Muscle of leg (tissue), 3 donors: ENCODE measurements at regions not wholly inside any gene's neighbourhood (a gene's known extent, or its start where the extent isn't known, plus 50 kb on each side); places are given as distances from the start of the nearest gene placed in this dataset.
"Not testable (repeated sequence)": the region's sequence is repeated elsewhere in the genome, so short reads cannot be mapped to it uniquely, and the experiment has no call there.

Experiments used
- DNase-seq: peaks from one replicate; pipeline ENCODE4 v3.0.0; 2013
- H3K27ac ChIP-seq: one replicate; pipeline ENCODE4 v1.5.1; 2013; ENCODE audit warnings: mild to moderate bottlenecking, low read length, control low read depth
- H3K27me3 ChIP-seq: one replicate; pipeline ENCODE4 v1.6.1; 2013; ENCODE audit warnings: low read length; ENCODE audit not compliant: control insufficient read depth, insufficient read depth
- H3K36me3 ChIP-seq: one replicate; pipeline ENCODE4 v1.6.1; 2013; ENCODE audit warnings: low read length; ENCODE audit not compliant: control insufficient read depth, insufficient read depth
- H3K4me1 ChIP-seq: one replicate; pipeline ENCODE4 v1.6.1; 2013; ENCODE audit warnings: low read length; ENCODE audit not compliant: control insufficient read depth, insufficient read depth
- H3K4me3 ChIP-seq: one replicate; pipeline ENCODE4 v1.5.1; 2013; ENCODE audit warnings: low read length, control low read depth
- H3K9me3 ChIP-seq: replicated peaks from 2 replicates; pipeline ENCODE4 v1.6.1; 2013; ENCODE audit warnings: low read depth, low read length; ENCODE audit not compliant: control insufficient read depth
- WGBS: methylation state at CpG from one replicate; pipeline ENCODE4 v1.1.5; 2013; ENCODE audit warnings: missing lambda C conversion rate; ENCODE audit not compliant: insufficient coverage; 5-methylcytosine and 5-hydroxymethylcytosine counted together

GRCh38 chrX:9411682-9412081 lies 53.2 kb upstream of the TBL1X start:
- not testable (repeated sequence) for DNase-seq, H3K27me3 ChIP-seq, H3K36me3 ChIP-seq, H3K4me3 ChIP-seq, H3K4me1 ChIP-seq, H3K9me3 ChIP-seq, H3K27ac ChIP-seq
- WGBS, result 88% methylated on average over 11 of the region's 16 CpGs

GRCh38 chrX:9414416-9414815 lies 50.4 kb upstream of the TBL1X start:
- no peak for DNase-seq
- 60% methylated on average over 1 of the region's 10 CpGs for WGBS
- no peak overlapping the region for H3K4me3 ChIP-seq
- H3K36me3 ChIP-seq, result no peaks in the 10 kb centered on the region
- peaks cover 6% of the 10 kb centered on the region for H3K27me3 ChIP-seq
- no peak overlapping the region for H3K27ac ChIP-seq
- peaks cover 3% of the 10 kb centered on the region for H3K9me3 ChIP-seq
- no peaks in the 10 kb centered on the region for H3K4me1 ChIP-seq
